K562 (cell line): ENCODE measurements at regions not wholly inside any gene's neighbourhood (a gene's known extent, or its start where the extent isn't known, plus 50 kb on each side); places are given as distances from the start of the nearest gene placed in this dataset.

Experiments used
- BRF1 ChIP-seq: IDR thresholded peaks from 3 replicates; pipeline ENCODE4 v1.6.1; 2011; ENCODE audit warnings: borderline replicate concordance, mild to moderate bottlenecking; ENCODE audit not compliant: insufficient read length; ENCODE audit errors: extremely low read depth
- CREB1 ChIP-seq, 2 experiments: sonication (generic) in 1 of 2; formaldehyde crosslinking in 1 of 2; IDR thresholded peaks; 2 replicates each; pipeline versions ENCODE4 v1.6.1 to v1.8.0; 2012 to 2022; ENCODE audit warnings: inconsistent platforms in 1 of 2, mild to moderate bottlenecking in 1 of 2, missing genetic modification reagents in 1 of 2, moderate library complexity in 1 of 2
- CTBP1 ChIP-seq: fragments of 450-650 bp; IDR thresholded peaks from 2 replicates; pipeline ENCODE4 v1.6.1; 2016; ENCODE audit warnings: borderline replicate concordance
- GABPB1 ChIP-seq: sonication (generic); formaldehyde crosslinking; IDR thresholded peaks from 2 replicates; pipeline ENCODE4 v1.8.0; 2022; ENCODE audit warnings: mild to moderate bottlenecking, missing genetic modification reagents
- L3MBTL2 ChIP-seq: fragments of 450-650 bp; IDR thresholded peaks from 2 replicates; pipeline ENCODE4 v1.6.1; 2016; ENCODE audit warnings: mild to moderate bottlenecking, moderate library complexity
- RNF2 ChIP-seq: sonication (generic); IDR thresholded peaks from 2 replicates; pipeline ENCODE4 v1.6.1; 2016
- SIN3A ChIP-seq, 2 experiments: fragments of 150-350 bp in 1 of 2; IDR thresholded peaks; 2 replicates each; pipeline ENCODE4 v1.6.1; 2011 to 2016; ENCODE audit warnings: borderline replicate concordance in 2 of 2, low read depth in 2 of 2, low read length in 2 of 2, mild to moderate bottlenecking in 2 of 2, moderate library complexity in 2 of 2; ENCODE audit not compliant: control insufficient read depth in 1 of 2
- TCF7 ChIP-seq: sonication (generic); IDR thresholded peaks from 2 replicates; pipeline ENCODE4 v1.6.1; 2016; ENCODE audit warnings: antibody characterized with exemption, borderline replicate concordance
- TEAD4 ChIP-seq, 2 experiments: sonication (generic) in 1 of 2; formaldehyde crosslinking in 1 of 2; IDR thresholded peaks; 2 replicates each; pipeline versions ENCODE4 v1.6.1 to v1.8.0; 2012 to 2022; ENCODE audit warnings: borderline replicate concordance in 1 of 2, inconsistent platforms in 1 of 2, low read length in 1 of 2, mild to moderate bottlenecking in 1 of 2, missing genetic modification reagents in 1 of 2
- WHSC1 ChIP-seq: IDR thresholded peaks from one replicate; pipeline ENCODE4 v1.6.1; 2012; ENCODE audit warnings: low read length, control low read depth, inconsistent platforms
- ZNF197 ChIP-seq: fragments of 200-800 bp; sonication (Bioruptor generic); IDR thresholded peaks from 2 replicates; pipeline ENCODE4 v1.6.1; 2016; ENCODE audit warnings: low read depth, missing genetic modification characterization, missing compliant biosample characterization
- ZNF384 ChIP-seq: IDR thresholded peaks from 2 replicates; pipeline ENCODE4 v1.6.1; 2012; ENCODE audit warnings: low read depth, low read length, improper control_type of control experiment
- TF ChIP-seq, protein P1 (sequence below): fragments of 200-600 bp; sonication (generic); IDR thresholded peaks from one replicate; pipeline ENCODE4 v1.6.1; 2012; ENCODE audit warnings: mild to moderate bottlenecking, low read depth, low read length, inconsistent platforms
- TF ChIP-seq, protein P2 (sequence below), 3 experiments: IDR thresholded peaks in 2 of 3; conservative IDR thresholded peaks in 1 of 3; 2 replicates each; pipeline ENCODE4 v1.5.1; 2011 to 2012; ENCODE audit warnings: low read length in 3 of 3, mild to moderate bottlenecking in 3 of 3, control low read depth in 2 of 3, improper control_type of control experiment in 1 of 3, inconsistent platforms in 1 of 3, low read depth in 1 of 3, mixed read lengths in 1 of 3, moderate library complexity in 1 of 3; ENCODE audit not compliant: insufficient read depth in 2 of 3

DNA sequence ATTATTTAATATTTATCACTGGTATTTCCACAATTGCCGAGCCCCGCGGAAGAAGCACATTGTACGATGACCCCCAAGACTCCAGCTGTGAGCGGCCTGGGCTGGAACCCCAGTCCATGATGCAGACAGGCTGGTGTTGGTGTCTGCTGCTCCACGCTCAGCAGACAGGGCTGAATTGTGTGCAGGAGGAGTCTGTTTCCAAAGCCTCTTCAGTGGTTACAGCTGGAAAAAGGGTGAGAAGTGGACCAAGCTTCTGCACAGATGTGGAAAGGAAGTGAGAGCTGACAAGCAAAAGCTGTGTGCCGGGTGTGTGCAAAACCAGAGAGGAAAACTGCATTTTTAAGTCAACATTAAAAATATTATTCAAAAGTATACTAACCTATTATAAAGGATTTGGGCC is 500.4 kb downstream of the GALR1 start:
- TF ChIP-seq GABPB1 (CRISPR knock-in tag) (no peak), BRF1 (no peak), CTBP1 (no peak), RNF2 (no peak), TEAD4 (IDR thresholded peaks at IDR 0.05; ENCODE audit: low read length) (no peak), TEAD4 (CRISPR knock-in tag; IDR thresholded peaks at IDR 0.05; ENCODE audit: borderline replicate concordance) (no peak), ZNF384 (no peak), WHSC1 (no peak), ZNF197 (CRISPR knock-in tag) (no peak), SIN3A (IDR thresholded peaks at IDR 0.05; ENCODE audit: borderline replicate concordance in 2 of 2, control insufficient read depth in 1 of 2, low read depth in 2 of 2, low read length in 2 of 2) (no peak), L3MBTL2 (no peak), TCF7 (no peak), CREB1 (IDR thresholded peaks at IDR 0.05) (no peak), CREB1 (CRISPR knock-in tag; IDR thresholded peaks at IDR 0.05) (no peak)
- TF ChIP-seq, protein P1, sequence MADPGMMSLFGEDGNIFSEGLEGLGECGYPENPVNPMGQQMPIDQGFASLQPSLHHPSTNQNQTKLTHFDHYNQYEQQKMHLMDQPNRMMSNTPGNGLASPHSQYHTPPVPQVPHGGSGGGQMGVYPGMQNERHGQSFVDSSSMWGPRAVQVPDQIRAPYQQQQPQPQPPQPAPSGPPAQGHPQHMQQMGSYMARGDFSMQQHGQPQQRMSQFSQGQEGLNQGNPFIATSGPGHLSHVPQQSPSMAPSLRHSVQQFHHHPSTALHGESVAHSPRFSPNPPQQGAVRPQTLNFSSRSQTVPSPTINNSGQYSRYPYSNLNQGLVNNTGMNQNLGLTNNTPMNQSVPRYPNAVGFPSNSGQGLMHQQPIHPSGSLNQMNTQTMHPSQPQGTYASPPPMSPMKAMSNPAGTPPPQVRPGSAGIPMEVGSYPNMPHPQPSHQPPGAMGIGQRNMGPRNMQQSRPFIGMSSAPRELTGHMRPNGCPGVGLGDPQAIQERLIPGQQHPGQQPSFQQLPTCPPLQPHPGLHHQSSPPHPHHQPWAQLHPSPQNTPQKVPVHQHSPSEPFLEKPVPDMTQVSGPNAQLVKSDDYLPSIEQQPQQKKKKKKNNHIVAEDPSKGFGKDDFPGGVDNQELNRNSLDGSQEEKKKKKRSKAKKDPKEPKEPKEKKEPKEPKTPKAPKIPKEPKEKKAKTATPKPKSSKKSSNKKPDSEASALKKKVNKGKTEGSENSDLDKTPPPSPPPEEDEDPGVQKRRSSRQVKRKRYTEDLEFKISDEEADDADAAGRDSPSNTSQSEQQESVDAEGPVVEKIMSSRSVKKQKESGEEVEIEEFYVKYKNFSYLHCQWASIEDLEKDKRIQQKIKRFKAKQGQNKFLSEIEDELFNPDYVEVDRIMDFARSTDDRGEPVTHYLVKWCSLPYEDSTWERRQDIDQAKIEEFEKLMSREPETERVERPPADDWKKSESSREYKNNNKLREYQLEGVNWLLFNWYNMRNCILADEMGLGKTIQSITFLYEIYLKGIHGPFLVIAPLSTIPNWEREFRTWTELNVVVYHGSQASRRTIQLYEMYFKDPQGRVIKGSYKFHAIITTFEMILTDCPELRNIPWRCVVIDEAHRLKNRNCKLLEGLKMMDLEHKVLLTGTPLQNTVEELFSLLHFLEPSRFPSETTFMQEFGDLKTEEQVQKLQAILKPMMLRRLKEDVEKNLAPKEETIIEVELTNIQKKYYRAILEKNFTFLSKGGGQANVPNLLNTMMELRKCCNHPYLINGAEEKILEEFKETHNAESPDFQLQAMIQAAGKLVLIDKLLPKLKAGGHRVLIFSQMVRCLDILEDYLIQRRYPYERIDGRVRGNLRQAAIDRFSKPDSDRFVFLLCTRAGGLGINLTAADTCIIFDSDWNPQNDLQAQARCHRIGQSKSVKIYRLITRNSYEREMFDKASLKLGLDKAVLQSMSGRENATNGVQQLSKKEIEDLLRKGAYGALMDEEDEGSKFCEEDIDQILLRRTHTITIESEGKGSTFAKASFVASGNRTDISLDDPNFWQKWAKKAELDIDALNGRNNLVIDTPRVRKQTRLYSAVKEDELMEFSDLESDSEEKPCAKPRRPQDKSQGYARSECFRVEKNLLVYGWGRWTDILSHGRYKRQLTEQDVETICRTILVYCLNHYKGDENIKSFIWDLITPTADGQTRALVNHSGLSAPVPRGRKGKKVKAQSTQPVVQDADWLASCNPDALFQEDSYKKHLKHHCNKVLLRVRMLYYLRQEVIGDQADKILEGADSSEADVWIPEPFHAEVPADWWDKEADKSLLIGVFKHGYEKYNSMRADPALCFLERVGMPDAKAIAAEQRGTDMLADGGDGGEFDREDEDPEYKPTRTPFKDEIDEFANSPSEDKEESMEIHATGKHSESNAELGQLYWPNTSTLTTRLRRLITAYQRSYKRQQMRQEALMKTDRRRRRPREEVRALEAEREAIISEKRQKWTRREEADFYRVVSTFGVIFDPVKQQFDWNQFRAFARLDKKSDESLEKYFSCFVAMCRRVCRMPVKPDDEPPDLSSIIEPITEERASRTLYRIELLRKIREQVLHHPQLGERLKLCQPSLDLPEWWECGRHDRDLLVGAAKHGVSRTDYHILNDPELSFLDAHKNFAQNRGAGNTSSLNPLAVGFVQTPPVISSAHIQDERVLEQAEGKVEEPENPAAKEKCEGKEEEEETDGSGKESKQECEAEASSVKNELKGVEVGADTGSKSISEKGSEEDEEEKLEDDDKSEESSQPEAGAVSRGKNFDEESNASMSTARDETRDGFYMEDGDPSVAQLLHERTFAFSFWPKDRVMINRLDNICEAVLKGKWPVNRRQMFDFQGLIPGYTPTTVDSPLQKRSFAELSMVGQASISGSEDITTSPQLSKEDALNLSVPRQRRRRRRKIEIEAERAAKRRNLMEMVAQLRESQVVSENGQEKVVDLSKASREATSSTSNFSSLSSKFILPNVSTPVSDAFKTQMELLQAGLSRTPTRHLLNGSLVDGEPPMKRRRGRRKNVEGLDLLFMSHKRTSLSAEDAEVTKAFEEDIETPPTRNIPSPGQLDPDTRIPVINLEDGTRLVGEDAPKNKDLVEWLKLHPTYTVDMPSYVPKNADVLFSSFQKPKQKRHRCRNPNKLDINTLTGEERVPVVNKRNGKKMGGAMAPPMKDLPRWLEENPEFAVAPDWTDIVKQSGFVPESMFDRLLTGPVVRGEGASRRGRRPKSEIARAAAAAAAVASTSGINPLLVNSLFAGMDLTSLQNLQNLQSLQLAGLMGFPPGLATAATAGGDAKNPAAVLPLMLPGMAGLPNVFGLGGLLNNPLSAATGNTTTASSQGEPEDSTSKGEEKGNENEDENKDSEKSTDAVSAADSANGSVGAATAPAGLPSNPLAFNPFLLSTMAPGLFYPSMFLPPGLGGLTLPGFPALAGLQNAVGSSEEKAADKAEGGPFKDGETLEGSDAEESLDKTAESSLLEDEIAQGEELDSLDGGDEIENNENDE = no peak
- TF ChIP-seq, protein P2, sequence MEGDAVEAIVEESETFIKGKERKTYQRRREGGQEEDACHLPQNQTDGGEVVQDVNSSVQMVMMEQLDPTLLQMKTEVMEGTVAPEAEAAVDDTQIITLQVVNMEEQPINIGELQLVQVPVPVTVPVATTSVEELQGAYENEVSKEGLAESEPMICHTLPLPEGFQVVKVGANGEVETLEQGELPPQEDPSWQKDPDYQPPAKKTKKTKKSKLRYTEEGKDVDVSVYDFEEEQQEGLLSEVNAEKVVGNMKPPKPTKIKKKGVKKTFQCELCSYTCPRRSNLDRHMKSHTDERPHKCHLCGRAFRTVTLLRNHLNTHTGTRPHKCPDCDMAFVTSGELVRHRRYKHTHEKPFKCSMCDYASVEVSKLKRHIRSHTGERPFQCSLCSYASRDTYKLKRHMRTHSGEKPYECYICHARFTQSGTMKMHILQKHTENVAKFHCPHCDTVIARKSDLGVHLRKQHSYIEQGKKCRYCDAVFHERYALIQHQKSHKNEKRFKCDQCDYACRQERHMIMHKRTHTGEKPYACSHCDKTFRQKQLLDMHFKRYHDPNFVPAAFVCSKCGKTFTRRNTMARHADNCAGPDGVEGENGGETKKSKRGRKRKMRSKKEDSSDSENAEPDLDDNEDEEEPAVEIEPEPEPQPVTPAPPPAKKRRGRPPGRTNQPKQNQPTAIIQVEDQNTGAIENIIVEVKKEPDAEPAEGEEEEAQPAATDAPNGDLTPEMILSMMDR (IDR thresholded peaks at IDR 0.05 in 2 of 3, conservative IDR thresholded peaks at IDR 0.05 in 1 of 3; ENCODE audit: insufficient read depth in 2 of 3, low read depth in 1 of 3, low read length in 3 of 3) = no peak
